Stimulated activated CD4-positive, alpha-beta T cell treated with anti-CD3 and anti-CD28 coated beads, Interleukin-4, amount 100 ng/mL, for 48 hours (primary cell): ENCODE measurements at regions not wholly inside any gene's neighbourhood (a gene's known extent, or its start where the extent isn't known, plus 50 kb on each side); places are given as distances from the start of the nearest gene placed in this dataset.
"Not testable (repeated sequence)": the region's sequence is repeated elsewhere in the genome, so short reads cannot be mapped to it uniquely, and the experiment has no call there.

Experiments
- DNase-seq, 2 donors: peaks; one replicate each; pipeline ENCODE4 v3.0.0-alpha.2; 2020; ENCODE audit warnings: low read depth in 2 of 2

- DNase-seq, result no peak
Measured at GRCh38 chr5:158265931-158266700, 407.2 kb upstream of the CLINT1 start.

GRCh38 chr5:158265346-158265745, 406.4 kb upstream of the CLINT1 start:
- no peak for DNase-seq

DNA sequence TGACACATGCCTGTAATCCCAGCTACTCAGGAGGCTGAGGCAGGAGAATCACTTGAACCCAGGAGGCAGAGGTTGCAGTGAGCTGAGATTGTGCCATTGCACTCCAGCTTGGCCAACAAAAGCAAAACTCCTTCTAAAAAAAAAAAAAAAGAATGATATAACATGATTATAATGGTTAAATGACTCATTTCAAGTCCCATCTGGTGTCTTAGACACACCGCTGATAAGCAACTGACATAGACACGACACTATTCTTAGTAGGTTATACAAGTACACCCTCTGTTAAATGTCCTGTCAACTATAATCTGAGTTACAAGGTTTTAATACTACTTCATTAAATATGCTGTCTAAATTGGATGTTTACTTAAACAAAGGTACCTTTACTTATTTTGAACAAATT, 405.3 kb upstream of the CLINT1 start:
- DNase-seq, result no peak

DNA sequence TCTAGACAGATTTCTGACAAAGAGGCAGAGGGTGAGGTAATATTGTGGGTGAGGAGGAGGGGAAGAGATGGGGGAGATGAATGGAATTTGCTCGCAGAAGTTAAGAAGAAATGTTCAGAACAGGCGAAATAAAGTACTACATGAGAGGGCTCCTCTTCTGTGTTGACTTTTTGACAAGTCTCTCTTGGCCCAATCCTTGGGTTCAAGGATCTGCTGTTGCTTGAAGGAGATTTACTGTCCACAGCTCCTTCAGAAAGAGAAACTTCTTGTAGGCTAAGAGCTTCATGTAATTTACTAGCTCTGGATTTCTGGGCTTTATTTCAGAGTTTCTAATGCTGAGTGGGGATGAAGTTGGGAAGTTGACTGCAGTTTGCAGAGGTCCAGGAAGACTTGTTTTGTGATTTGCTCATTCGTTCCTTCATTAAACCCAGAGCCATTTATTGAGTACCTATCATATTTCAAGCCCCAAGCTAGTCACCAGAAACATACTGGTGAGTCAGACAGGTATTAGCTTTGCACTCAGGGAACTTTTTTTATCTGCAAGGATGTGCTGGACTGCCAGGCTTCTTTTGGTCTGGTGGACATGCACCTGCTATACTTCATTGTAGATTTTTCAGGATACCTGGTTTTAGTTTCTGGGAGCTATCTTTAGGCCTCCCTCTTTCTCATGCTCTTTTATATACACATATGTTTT, 402.9 kb upstream of the CLINT1 start:
- DNase-seq, result no peak

GRCh38 chr5:158256096-158256495, 397.2 kb upstream of the CLINT1 start:
- no peak for DNase-seq

GRCh38 chr5:158255609-158256008, 396.7 kb upstream of the CLINT1 start:
- DNase-seq, result no peak

GRCh38 chr5:158246661-158247060, 387.7 kb upstream of the CLINT1 start:
- DNase-seq, result no peak

DNA sequence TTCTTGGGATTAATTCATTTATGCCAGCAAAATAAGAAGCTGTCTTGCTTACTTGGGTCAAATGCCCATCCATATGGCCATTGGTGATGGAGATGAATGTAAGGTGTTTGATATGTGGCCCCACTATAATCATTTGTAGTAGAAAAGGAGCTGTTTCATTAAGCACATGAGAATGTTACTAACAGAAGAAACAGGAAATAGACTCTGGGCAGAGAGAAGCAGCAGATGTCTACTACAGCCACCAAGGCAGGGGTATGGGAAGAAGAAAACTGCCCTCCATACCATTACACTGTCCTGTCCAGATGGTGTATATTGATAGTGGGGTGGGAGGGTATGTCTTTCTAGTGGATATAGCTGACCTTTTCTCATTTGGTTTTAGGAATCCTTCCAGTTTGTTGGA, 386.6 kb upstream of the CLINT1 start:
- no peak for DNase-seq

DNA sequence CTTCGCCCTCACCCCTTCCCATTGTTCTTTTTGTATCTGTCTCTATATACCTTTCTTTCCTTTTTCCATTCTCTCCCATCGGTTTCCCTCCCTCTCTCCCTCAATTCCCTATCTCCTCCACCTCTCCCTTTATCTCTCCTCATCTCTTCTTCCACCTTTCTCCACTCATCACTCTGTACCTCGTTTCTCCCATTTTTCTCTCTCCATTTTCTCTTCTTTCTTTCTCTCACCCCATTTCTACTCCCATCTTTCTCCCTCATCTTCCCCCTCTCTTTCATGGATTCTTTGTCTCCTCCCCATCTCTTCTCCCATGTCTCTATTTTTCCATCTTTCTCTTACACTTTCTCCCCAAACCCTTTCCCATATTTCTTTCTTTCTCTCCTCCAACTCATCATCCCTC, 385.9 kb upstream of the CLINT1 start:
- no peak for DNase-seq

- DNase-seq, result no peak
Measured at GRCh38 chr5:158236511-158237335, 377.8 kb upstream of the CLINT1 start.

DNA sequence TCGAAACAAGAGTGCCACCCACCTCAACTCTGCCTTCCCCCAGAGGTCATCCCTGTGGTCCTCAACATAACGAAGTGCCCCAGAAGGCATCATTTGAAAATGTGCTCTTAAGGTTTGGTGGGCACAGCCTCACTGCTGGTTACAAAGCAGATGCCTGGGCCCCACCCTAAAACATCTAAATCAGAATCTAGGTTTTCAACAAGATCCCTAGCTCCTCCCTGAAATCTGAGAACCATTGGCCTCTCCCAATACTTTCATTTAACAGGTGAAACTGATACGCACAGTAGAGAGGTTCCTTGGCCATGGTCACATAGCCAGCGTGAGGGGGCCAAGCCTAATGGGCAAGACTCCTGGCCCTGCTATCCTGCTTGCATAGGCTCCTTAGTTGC, 376.2 kb upstream of the CLINT1 start:
- no peak for DNase-seq

GRCh38 chr5:158234323-158235158, 375.6 kb upstream of the CLINT1 start:
- no peak for DNase-seq

DNA sequence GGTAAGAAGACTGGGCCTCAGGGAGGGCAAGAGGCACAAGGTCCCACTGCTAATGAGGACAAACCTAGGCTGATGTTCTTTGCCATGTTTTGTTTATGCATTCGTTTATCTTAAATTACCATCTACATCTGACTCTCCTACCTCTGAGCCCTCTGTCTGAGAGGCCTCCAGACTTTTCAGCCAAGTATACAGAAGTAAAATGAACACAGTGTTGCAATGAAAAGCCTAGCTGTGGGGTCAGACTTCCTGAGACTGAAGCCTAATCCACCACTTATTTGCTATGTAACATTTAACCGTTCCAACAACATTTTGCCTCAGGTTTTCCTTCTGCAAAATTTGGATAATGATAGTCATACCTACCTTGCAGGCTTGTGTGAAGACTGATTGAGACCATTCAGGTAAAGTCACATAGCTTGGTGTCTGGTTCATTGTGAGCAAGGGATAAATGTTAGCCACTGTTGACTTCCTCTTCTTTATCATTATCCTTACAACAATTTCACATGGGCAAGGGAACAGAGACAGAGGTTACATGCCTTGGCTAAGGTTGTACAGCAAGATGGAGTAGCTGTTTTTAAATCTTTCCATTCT, 374.9 kb upstream of the CLINT1 start:
- no peak for DNase-seq

DNA sequence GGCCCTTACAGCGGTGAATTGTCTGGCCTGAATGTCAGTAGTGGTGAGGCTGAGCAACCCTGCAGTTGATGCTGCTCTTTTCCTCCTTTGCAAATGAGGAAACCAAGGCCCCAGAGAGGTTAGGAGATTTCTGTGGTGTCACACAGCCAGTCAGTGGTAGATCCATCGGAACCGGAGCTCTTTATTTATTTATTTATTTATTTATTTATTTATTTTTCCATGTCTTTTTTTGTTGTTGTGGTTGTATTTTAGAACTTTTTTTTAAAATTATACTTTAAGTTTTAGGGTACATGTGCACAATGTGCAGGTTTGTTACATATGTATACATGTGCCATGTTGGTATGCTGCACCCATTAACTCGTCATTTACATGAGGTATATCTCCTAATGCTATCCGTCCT, 368.4 kb upstream of the CLINT1 start:
- not testable (repeated sequence) for DNase-seq

DNA sequence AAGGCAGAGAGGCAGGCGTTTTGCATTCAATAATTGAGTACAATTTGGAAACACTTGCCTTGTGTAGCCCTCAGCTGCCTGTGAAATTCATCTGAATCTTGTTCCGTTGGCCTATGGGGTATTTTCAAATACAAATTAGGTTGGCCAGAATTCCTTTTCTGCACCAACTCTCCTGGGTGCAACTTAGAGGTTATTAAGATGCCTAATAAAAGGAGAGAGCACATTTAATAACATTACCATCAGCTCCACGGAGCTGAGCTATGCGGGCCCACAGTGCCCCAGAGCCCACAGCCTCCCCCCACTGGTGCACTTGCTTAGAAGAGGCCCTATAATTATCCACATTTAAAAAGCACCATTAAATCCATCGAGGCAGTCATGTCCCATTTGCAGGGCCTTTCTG, 367.6 kb upstream of the CLINT1 start:
- DNase-seq, result no peak

- DNase-seq, result no peak
Measured at GRCh38 chr5:158224253-158224652, 365.3 kb upstream of the CLINT1 start.

DNA sequence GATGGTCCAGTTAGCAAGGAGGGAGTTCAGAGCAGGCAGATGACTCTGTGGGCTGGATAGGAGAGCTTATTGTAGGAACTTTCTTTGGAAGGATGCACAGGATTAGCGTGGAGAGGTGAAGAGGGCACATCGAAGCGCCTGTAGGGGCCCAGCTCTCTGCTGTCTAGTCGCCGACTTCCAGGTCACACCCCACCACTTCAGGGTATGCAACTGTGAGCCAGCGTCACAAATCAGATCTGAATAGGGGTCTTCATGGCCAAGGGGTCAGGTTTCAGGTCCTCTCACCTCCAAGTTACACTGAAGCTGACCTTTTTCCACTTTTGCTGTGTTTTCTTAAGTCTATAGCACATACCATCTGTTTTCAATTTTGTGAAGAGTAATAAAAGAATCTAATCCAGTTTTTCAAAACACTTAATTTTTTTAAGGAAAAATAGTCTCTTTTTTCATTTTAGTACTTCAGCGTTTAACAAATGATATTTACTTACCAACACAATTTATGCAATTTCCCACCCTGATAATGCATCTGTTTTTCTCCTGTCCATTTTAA, 364.2 kb upstream of the CLINT1 start:
- DNase-seq, result no peak

DNA sequence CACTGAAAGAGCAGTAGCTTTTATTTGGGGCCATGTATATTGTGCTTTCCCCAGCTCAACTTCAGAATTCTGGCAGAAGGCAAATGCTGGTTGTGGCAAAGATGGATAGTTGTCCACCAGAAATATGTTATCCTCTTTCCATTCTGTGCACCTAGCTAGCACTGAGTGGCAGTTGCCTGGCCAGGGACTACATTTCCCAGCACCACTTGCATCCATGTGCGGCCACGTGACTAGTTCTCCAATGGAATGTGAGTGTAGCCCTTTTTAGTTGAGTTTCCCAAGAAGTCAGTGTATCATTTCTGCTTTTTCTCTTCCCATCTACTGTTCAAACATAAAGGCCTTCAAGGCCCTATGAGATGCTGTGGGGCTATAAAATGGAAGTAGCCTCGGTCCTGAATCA, 354.0 kb upstream of the CLINT1 start:
- DNase-seq, result no peak

- no peak for DNase-seq
Measured at GRCh38 chr5:158212237-158212636, 353.3 kb upstream of the CLINT1 start.

DNA sequence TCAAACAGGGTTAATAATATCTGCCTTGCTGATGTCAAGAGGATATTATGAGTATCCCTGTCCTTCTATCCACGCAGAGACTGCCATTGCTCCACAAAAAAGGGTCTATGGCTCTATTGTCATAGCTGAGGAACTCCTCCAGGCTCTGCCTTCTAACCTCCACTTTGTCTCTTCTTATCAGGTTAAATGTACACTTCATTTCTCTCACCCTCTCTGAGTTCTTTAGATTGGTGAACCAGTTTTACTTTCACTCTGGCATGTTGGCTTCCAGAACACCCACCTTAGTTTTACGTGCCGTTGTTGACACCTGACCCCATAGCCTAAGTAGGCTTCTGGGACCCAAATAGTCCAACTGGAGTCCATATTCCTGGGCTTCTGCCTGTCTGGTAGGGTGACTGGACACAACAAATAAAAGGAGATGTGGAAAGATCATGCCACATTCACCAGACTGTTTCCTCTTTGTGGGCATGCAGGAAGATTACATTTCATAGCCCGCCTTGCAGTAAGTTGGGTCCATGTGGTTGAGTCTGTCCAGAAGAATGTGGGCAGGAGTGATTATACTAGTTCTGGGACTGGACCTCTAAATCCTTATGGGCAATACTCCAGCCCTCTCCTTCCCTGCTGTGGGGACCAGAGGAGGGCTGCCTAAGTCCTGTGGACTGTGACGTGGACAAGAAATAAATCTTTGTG, 350.4 kb upstream of the CLINT1 start:
- DNase-seq, result no peak
